SK-N-SH (cell line): ENCODE measurements at regions not wholly inside any gene's neighbourhood (a gene's known extent, or its start where the extent isn't known, plus 50 kb on each side); places are given as distances from the start of the nearest gene placed in this dataset.

ENCODE experiments used
- CTCF ChIA-PET: fragments of 300-600, 350-600 bp; formaldehyde crosslinking; extraction: SDS; loops from one replicate; lab custom pipeline; 2021; lab: Yijun Ruan, JAX
- POLR2A ChIA-PET: fragments of 350-600 bp; sonication (Branson Sonifier 250); formaldehyde crosslinking; extraction: SDS; loops from one replicate; lab custom pipeline; 2020; ENCODE audit warnings: antibody characterized with exemption, inconsistent platforms; lab: Yijun Ruan, JAX
- DNase-seq: peaks from one replicate; pipeline ENCODE4 v3.0.0; 2012
- H2AFZ ChIP-seq: fragments of 200-600 bp; sonication (generic); 2 replicates; pipeline ENCODE4 v1.8.1; 2016; ENCODE audit warnings: antibody characterized with exemption, mild to moderate bottlenecking, low read depth
- H3F3A ChIP-seq: fragments of 200-600 bp; sonication (generic); replicated peaks from 2 replicates; pipeline ENCODE3; 2016; ENCODE audit warnings: antibody characterized with exemption, mild to moderate bottlenecking; ENCODE audit not compliant: insufficient read depth
- H3K27ac ChIP-seq, 2 experiments: fragments of 200-500 bp in 1 of 2; fragments of 200-600 bp in 1 of 2; sonication (Bioruptor generic) in 1 of 2; sonication (generic), shearing (Covaris generic) in 1 of 2; 2 replicates each; pipeline versions ENCODE4 v1.5.1 to v1.6.1; 2014 to 2016; ENCODE audit warnings: low read depth in 2 of 2, inconsistent platforms in 1 of 2, low read length in 1 of 2, mild to moderate bottlenecking in 1 of 2, mixed read lengths in 1 of 2
- H3K27me3 ChIP-seq: fragments of 200-600 bp; sonication (generic), shearing (Covaris generic); 2 replicates; pipeline ENCODE4 v1.6.1; 2016; ENCODE audit warnings: mixed run types; ENCODE audit not compliant: insufficient read depth
- H3K36me3 ChIP-seq, 2 experiments: fragments of 200-500 bp in 1 of 2; fragments of 200-600 bp in 1 of 2; sonication (Bioruptor generic) in 1 of 2; sonication (generic) in 1 of 2; replicated peaks in 1 of 2; 2 replicates each; pipeline versions ENCODE3 to v1.5.1; 2014 to 2016; ENCODE audit warnings: low read length in 1 of 2, mild to moderate bottlenecking in 1 of 2; ENCODE audit not compliant: insufficient read depth in 2 of 2, control insufficient read depth in 1 of 2
- H3K4me1 ChIP-seq, 2 experiments: fragments of 200-500 bp in 1 of 2; fragments of 200-600 bp in 1 of 2; sonication (Bioruptor generic) in 1 of 2; sonication (generic), shearing (Covaris generic) in 1 of 2; 2 replicates each; pipeline versions ENCODE4 v1.5.1 to v1.6.1; 2014 to 2016; ENCODE audit warnings: low read depth in 1 of 2, low read length in 1 of 2, mixed run types in 1 of 2; ENCODE audit not compliant: insufficient read depth in 2 of 2, control insufficient read depth in 1 of 2
- H3K4me2 ChIP-seq: fragments of 200-600 bp; sonication (generic), shearing (Covaris generic); 2 replicates; pipeline ENCODE4 v1.6.1; 2017; ENCODE audit warnings: mixed run types
- H3K4me3 ChIP-seq, 2 experiments: fragments of 200-500 bp in 1 of 2; fragments of 200-600 bp in 1 of 2; sonication (Bioruptor generic) in 1 of 2; sonication (generic), shearing (Covaris generic) in 1 of 2; 2 replicates each; pipeline versions ENCODE4 v1.5.1 to v1.8.1; 2014 to 2016; ENCODE audit warnings: low read depth in 2 of 2, inconsistent platforms in 1 of 2, low read length in 1 of 2, mild to moderate bottlenecking in 1 of 2, mixed read lengths in 1 of 2, moderate library complexity in 1 of 2
- H3K79me2 ChIP-seq: fragments of 200-600 bp; sonication (generic); 2 replicates; pipeline ENCODE4 v1.8.1; 2017; ENCODE audit warnings: mild to moderate bottlenecking; ENCODE audit not compliant: insufficient read depth
- H3K9ac ChIP-seq: fragments of 200-600 bp; sonication (generic); 2 replicates; pipeline ENCODE4 v1.6.1; 2017; ENCODE audit warnings: mixed run types
- H3K9me2 ChIP-seq: fragments of 200-600 bp; sonication (generic); 2 replicates; pipeline ENCODE4 v1.6.1; 2017; ENCODE audit warnings: mixed run types
- H3K9me3 ChIP-seq: fragments of 200-600 bp; sonication (generic); 2 replicates; pipeline ENCODE4 v1.6.1; 2017; ENCODE audit warnings: mixed run types, mild to moderate bottlenecking, moderate library complexity
- H4K20me1 ChIP-seq: fragments of 200-600 bp; sonication (generic); 2 replicates; pipeline ENCODE4 v1.6.1; 2017; ENCODE audit warnings: mild to moderate bottlenecking, mixed run types; ENCODE audit not compliant: insufficient read depth
- CHD2 ChIP-seq: fragments of 150-350 bp; IDR thresholded peaks from 2 replicates; pipeline ENCODE4 v1.6.1; 2018; ENCODE audit warnings: low read length; ENCODE audit not compliant: partially characterized antibody
- CTCF ChIP-seq: fragments of 200-600 bp; sonication (generic); IDR thresholded peaks from 2 replicates; pipeline ENCODE4 v1.6.1; 2017; ENCODE audit warnings: antibody characterized with exemption, mild to moderate bottlenecking, moderate library complexity
- FOSL2 ChIP-seq: IDR thresholded peaks from 2 replicates; pipeline ENCODE4 v1.4.0; 2012; ENCODE audit warnings: low read depth, mild to moderate bottlenecking, moderate library complexity, borderline replicate concordance
- IRF3 ChIP-seq: fragments of 150-350 bp; IDR thresholded peaks from 2 replicates; pipeline ENCODE4 v1.6.1; 2016; ENCODE audit warnings: mild to moderate bottlenecking, low read depth, low read length
- JUND ChIP-seq: IDR thresholded peaks from 2 replicates; pipeline ENCODE4 v1.4.0; 2012
- PBX3 ChIP-seq: IDR thresholded peaks from 2 replicates; pipeline ENCODE4; 2012
- RFX5 ChIP-seq: IDR thresholded peaks from 2 replicates; pipeline ENCODE4 v1.6.1; 2012; ENCODE audit warnings: mild to moderate bottlenecking, improper control_type of control experiment, low read length
- TCF12 ChIP-seq: IDR thresholded peaks from 2 replicates; pipeline ENCODE4 v1.4.0; 2012
- ZBTB33 ChIP-seq: IDR thresholded peaks from 2 replicates; pipeline ENCODE4 v1.4.0; 2012; ENCODE audit warnings: low read depth, borderline replicate concordance
- WGBS: methylation state at CpG from one replicate; pipeline ENCODE4 v1.1.6; 2017; ENCODE audit warnings: low lambda C conversion rate; 5-methylcytosine and 5-hydroxymethylcytosine counted together

GRCh38 chr1:29704430-29704829 lies 468.1 kb downstream of the PTPRU start:
- Histone ChIP-seq H3F3A (peaks cover 13% of the 10 kb centered on the region), H3K27me3 (no peaks in the 10 kb centered on the region), H3K27ac (no peak overlapping the region; a peak in 1 of 4 replicates), H3K79me2 (no peaks in the 10 kb centered on the region), H3K4me1 (peaks cover 18 to 44% of the 10 kb centered on the region in 2 experiments), H3K4me3 (no peak overlapping the region), H3K36me3 (no peaks in the 10 kb centered on the region), H3K9ac (no peak overlapping the region), H3K9me2 (no peaks in the 10 kb centered on the region), H4K20me1 (no peaks in the 10 kb centered on the region)
- WGBS, result 37% methylated on average over 2 of the region's 2 CpGs
- ChIA-PET CTCF (interaction anchor here (0.6 to 4.2 kb wide), 35 partner anchors 8 to 1003 kb away, joined by 3 to 57 read pairs (median 6); partner anchors contain the start of gene PTPRU), POLR2A (interaction anchor here (1.1 to 1.3 kb wide), 2 partner anchors 16 to 231 kb away, joined by 3 to 9 read pairs; no protein-coding TSS in a partner anchor)
- TF ChIP-seq FOSL2, result no peak
- TF ChIP-seq JUND, result no peak
- TF ChIP-seq CHD2, result no peak
- TF ChIP-seq PBX3, result no peak
- TF ChIP-seq IRF3, result no peak
- TF ChIP-seq RFX5, result no peak
- TF ChIP-seq ZBTB33, result no peak
- no peak for TF ChIP-seq TCF12
- TF ChIP-seq CTCF, result no peak
- TF ChIP-seq, all 33 proteins: peak for 0
- Histone ChIP-seq H2AFZ (no peak overlapping the region), H3K4me2 (no peak overlapping the region), H3K9me3 (no peaks in the 10 kb centered on the region)
- no peak for DNase-seq
